OCI-LY3 (cell line): ENCODE measurements at regions not wholly inside any gene's neighbourhood (a gene's known extent, or its start where the extent isn't known, plus 50 kb on each side); places are given as distances from the start of the nearest gene placed in this dataset.

Source experiments
- H2AFZ ChIP-seq: fragments of 200-600, 300-600 bp; shearing (Covaris generic); 2 replicates; pipeline ENCODE4 v1.6.0; 2014; ENCODE audit warnings: antibody characterized with exemption, low read depth, low read length
- H3K27ac ChIP-seq: fragments of 200-600, 300-600 bp; sonication (generic); 2 replicates; pipeline ENCODE4 v1.5.1; 2014; ENCODE audit warnings: mild to moderate bottlenecking, low read length, moderate library complexity, mixed read lengths
- H3K27me3 ChIP-seq: fragments of 200-600, 300-600 bp; sonication (generic); 2 replicates; pipeline ENCODE4 v1.6.1; 2014; ENCODE audit warnings: low read depth, low read length, mixed read lengths
- H3K36me3 ChIP-seq: fragments of 200-600, 300-600 bp; sonication (generic); replicated peaks from 2 replicates; pipeline ENCODE3; 2014; ENCODE audit warnings: low read depth, low read length, mixed read lengths
- H3K4me1 ChIP-seq: fragments of 300-600, 200-600 bp; sonication (generic); 2 replicates; pipeline ENCODE4 v1.6.1; 2014; ENCODE audit warnings: low read length, mixed read lengths
- H3K4me2 ChIP-seq: fragments of 200-600, 300-600 bp; sonication (generic); 2 replicates; pipeline ENCODE4 v1.6.1; 2014; ENCODE audit warnings: low read length, mixed read lengths
- H3K4me3 ChIP-seq: fragments of 300-600, 200-600 bp; sonication (generic); 2 replicates; pipeline ENCODE4 v1.5.1; 2014; ENCODE audit warnings: antibody characterized with exemption, mild to moderate bottlenecking, low read length, moderate library complexity
- H3K79me2 ChIP-seq: fragments of 300-600, 200-600 bp; shearing (Covaris generic); 2 replicates; pipeline ENCODE4 v1.6.1; 2014; ENCODE audit warnings: mild to moderate bottlenecking, low read length, mixed read lengths
- H3K9ac ChIP-seq: fragments of 300-600, 200-600 bp; shearing (Covaris generic); 2 replicates; pipeline ENCODE4 v1.6.0; 2014; ENCODE audit warnings: mild to moderate bottlenecking, low read length, moderate library complexity
- H3K9me3 ChIP-seq: fragments of 200-600, 300-600 bp; shearing (Covaris generic); 2 replicates; pipeline ENCODE4 v1.6.1; 2014; ENCODE audit warnings: low read length, mixed read lengths; ENCODE audit not compliant: insufficient read depth
- H4K20me1 ChIP-seq: fragments of 200-600, 300-600 bp; sonication (generic); 2 replicates; pipeline ENCODE4 v1.6.1; 2016; ENCODE audit warnings: low read length, mixed read lengths; ENCODE audit not compliant: insufficient read depth
- CTCF ChIP-seq: fragments of 200-600, 300-600 bp; sonication (generic); IDR thresholded peaks from 2 replicates; pipeline ENCODE4 v1.5.1; 2014; ENCODE audit warnings: antibody characterized with exemption, low read length, low read depth
- EZH2phosphoT487 ChIP-seq: fragments of 200-600 bp; shearing (Covaris generic); IDR thresholded peaks from 2 replicates; pipeline ENCODE4 v1.6.1; 2018; ENCODE audit warnings: antibody characterized with exemption, mixed run types, low read depth

- H3K9me3 ChIP-seq = no peaks in the 10 kb centered on the region
- no peak overlapping the region for H3K4me2 ChIP-seq
- H3K79me2 ChIP-seq = no peaks in the 10 kb centered on the region
Measured at GRCh38 chr18:24914685-24915084, 437.3 kb downstream of the ZNF521 start.

GRCh38 chr18:24915547-24915946 lies 436.4 kb downstream of the ZNF521 start:
- Histone ChIP-seq H2AFZ (no peak overlapping the region), H3K9me3 (no peaks in the 10 kb centered on the region), H3K4me2 (no peak overlapping the region), H3K4me1 (peaks cover 4% of the 10 kb centered on the region; the same call in 1 of the 2 replicates), H3K4me3 (no peak overlapping the region), H3K27me3 (peaks cover 3% of the 10 kb centered on the region; the same call in 1 of the 2 replicates), H4K20me1 (no peaks in the 10 kb centered on the region), H3K27ac (no peak overlapping the region), H3K9ac (no peak overlapping the region), H3K36me3 (no peaks in the 10 kb centered on the region), H3K79me2 (no peaks in the 10 kb centered on the region)
- TF ChIP-seq CTCF = no peak
- TF ChIP-seq EZH2phosphoT487 = no peak

More at GRCh38 chr18:24914685-24915084, 437.3 kb downstream of the ZNF521 start:
- H3K27ac ChIP-seq = no peak overlapping the region
- no peaks in the 10 kb centered on the region for H3K36me3 ChIP-seq
- no peaks in the 10 kb centered on the region for H4K20me1 ChIP-seq
- no peaks in the 10 kb centered on the region for H3K4me1 ChIP-seq
- no peak overlapping the region for H3K4me3 ChIP-seq
- peaks cover 3% of the 10 kb centered on the region; the same call in 1 of the 2 replicates for H3K27me3 ChIP-seq
- H2AFZ ChIP-seq = no peak overlapping the region
- no peak overlapping the region for H3K9ac ChIP-seq
- TF ChIP-seq CTCF (no peak), EZH2phosphoT487 (no peak)

GRCh38 chr18:24917767-24918166 lies 434.2 kb downstream of the ZNF521 start:
- H3K27ac ChIP-seq = no peak overlapping the region
- no peaks in the 10 kb centered on the region for H3K9me3 ChIP-seq
- H3K9ac ChIP-seq = no peak overlapping the region
- peaks cover 9% of the 10 kb centered on the region for H3K4me1 ChIP-seq
- H3K27me3 ChIP-seq = peaks cover 3% of the 10 kb centered on the region; the same call in 1 of the 2 replicates
- H3K79me2 ChIP-seq = no peaks in the 10 kb centered on the region
- no peak overlapping the region for H3K4me3 ChIP-seq
- H3K4me2 ChIP-seq = no peak overlapping the region
- H2AFZ ChIP-seq = no peak overlapping the region
- H3K36me3 ChIP-seq = no peaks in the 10 kb centered on the region
- TF ChIP-seq CTCF (no peak), EZH2phosphoT487 (no peak)
- no peaks in the 10 kb centered on the region for H4K20me1 ChIP-seq

- Histone ChIP-seq H3K36me3 (no peaks in the 10 kb centered on the region), H3K79me2 (no peaks in the 10 kb centered on the region), H3K9ac (no peak overlapping the region), H2AFZ (no peak overlapping the region), H3K27ac (no peak overlapping the region), H3K9me3 (no peaks in the 10 kb centered on the region), H3K4me3 (no peak overlapping the region), H3K4me1 (peaks cover 14% of the 10 kb centered on the region), H4K20me1 (no peaks in the 10 kb centered on the region), H3K4me2 (no peak overlapping the region), H3K27me3 (peaks cover 3% of the 10 kb centered on the region; the same call in 1 of the 2 replicates)
- no peak for TF ChIP-seq EZH2phosphoT487
- TF ChIP-seq CTCF = no peak
Measured at GRCh38 chr18:24918257-24918656, 433.7 kb downstream of the ZNF521 start.
